H1 (cell line): ENCODE measurements at regions not wholly inside any gene's neighbourhood (a gene's known extent, or its start where the extent isn't known, plus 50 kb on each side); places are given as distances from the start of the nearest gene placed in this dataset.

ENCODE experiments used
- SIN3A ChIP-seq, 2 experiments: IDR thresholded peaks in 1 of 2; conservative IDR thresholded peaks in 1 of 2; 2 replicates each; pipeline ENCODE4 v1.6.1; 2011 to 2012; ENCODE audit warnings: low read length in 2 of 2, improper control_type of control experiment in 1 of 2, low read depth in 1 of 2, mild to moderate bottlenecking in 1 of 2

DNA sequence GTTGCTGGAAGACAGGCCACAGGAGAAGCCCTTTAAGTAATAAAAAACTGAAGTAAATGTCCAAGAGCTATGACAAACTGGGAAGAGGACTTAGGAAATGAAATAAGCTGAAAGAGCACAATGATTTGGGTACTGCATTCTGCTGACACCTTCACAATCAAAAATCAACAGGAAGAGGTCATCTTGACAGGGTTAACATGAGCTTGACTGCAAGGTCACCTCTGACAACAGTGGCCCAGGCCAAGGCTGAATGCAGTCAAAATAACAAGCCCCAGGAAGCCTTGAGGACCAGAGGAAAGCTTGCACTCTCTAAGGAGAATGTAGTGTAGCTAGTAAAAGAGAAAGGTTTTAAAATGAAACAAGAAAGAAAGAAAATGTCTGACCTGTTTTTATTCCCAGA, 179.3 kb downstream of the SEC16B start (continued):
- no peak for TF ChIP-seq SIN3A (conservative IDR thresholded peaks at IDR 0.05 in 1 of 2, IDR thresholded peaks at IDR 0.05 in 1 of 2; ENCODE audit: low read depth in 1 of 2, low read length in 2 of 2)
- TF ChIP-seq, all 59 proteins: peak for 0
